ENCODE measurements at regions not wholly inside any gene's neighbourhood (a gene's known extent, or its start where the extent isn't known, plus 50 kb on each side); places are given as distances from the start of the nearest gene placed in this dataset.
"Not testable (repeated sequence)": the region's sequence is repeated elsewhere in the genome, so short reads cannot be mapped to it uniquely, and the experiment has no call there.

DNA sequence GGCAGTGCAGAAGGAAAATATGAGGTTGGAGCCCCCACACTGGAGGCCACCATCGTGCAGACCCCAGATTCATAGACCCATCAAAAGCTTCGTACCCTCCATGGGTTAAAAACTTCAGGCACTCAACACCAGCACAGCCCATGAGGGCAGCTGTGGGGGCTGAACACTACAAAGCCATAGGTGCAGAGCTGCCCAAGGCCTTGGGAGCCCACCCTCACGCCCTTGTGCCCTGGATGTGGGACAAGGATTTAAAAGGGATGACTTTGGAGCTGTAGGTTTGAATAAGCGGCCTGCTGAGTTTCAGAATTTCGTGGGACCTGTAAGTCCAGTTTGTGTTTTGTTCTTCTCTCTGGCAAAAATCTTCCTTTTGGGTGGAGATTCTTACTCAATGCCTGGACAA, 747.6 kb downstream of the SPATA31A6 start:
- DNase-seq, result not testable (repeated sequence)

- not testable (repeated sequence) for DNase-seq
These were observed 754.2 kb downstream of the SPATA31A6 start for GRCh38 chr9:42937583-42938235.

DNA sequence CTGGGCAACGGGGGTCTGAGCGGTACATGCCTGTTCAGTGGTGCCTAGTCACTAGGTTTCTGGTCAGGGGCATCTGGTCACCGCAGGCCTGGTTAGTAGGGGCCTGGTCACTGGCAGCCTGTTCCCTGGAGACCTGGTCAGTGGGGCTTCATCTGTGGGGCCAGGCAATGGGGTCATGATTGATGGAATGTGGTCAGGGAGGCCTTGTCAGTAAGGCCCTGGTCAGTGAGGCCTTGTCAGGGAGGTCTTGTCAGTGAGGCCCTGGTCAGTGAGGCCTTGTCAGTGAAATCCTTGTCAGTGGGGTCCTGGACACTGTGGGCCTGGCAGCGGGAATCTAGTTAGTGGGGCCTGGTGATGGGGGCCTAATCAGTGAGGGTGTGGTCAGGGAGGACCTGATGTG, 763.6 kb downstream of the SPATA31A6 start:
- not testable (repeated sequence) for DNase-seq

- DNase-seq, result peak; percentile 5
These were observed 767.8 kb downstream of the SPATA31A6 start for GRCh38 chr9:42951239-42951638.

DNA sequence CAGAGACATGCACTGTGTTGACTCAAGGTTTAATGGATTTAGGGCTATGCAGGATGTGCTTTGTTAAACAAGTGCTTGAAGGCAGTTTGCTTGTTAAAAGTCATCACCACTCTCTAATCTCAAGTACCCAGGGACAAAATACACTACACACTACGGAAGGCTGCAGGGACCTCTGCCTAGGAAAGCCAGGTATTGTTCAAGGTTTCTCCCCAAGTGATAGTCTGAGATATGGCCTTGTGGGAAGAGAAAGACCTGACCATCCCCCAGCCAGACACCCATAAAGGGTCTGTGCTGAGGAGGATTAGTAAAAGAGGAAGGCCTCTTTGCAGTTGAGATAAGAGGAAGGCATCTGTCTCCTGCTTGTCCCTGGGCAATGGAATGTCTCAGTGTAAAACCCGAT, 781.7 kb downstream of the SPATA31A6 start:
- DNase-seq, result not testable (repeated sequence)

DNA sequence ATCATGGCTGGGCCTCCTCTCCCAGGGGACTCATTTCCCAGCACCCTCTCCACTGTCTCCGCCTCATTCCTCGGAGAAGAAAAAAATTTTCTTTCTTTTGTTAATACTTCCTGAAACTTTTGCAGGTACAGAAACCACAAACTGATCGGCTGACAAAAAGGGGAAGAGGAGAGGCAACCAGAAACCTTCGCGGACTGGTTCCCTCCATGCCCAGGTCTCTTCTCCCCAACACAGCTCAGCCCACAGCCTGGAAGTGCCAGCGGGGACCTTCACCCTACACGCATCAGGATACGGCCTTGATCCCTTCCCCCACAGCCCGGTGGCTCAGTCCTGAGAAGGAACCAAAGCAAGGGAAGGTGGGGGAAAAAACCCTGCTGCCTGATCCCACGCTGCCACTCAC, 788.4 kb downstream of the SPATA31A6 start:
- not testable (repeated sequence) for DNase-seq

GRCh38 chr9:42974725-42975124, 791.3 kb downstream of the SPATA31A6 start:
- DNase-seq, result not testable (repeated sequence)

DNA sequence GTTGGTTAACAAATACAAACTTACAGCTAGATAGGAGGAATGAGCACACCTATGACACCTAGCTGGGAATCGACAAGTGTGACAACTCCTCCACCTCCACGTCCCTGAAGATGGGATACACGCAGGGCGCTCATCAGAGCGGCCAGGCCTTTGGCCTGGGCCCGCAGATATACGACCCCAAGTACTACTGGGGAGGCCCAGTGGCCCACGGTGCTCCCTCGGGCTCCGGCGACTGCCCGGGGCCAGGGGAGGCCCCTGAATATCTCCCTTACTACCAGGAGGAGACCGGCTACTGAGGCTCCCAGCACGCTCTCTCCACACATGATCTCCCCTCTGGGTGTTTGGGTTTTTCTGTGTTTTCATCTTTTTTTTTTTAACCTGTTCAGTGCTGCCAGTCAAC, 801.3 kb downstream of the SPATA31A6 start:
- DNase-seq, result not testable (repeated sequence)

Data from RPMI8226 (cell line).